ENCODE measurements at regions not wholly inside any gene's neighbourhood (a gene's known extent, or its start where the extent isn't known, plus 50 kb on each side); places are given as distances from the start of the nearest gene placed in this dataset.

- H3K9me3 ChIP-seq (replicated peaks; ENCODE audit: control insufficient read depth, insufficient read depth, low read length), result no peaks in the 10 kb centered on the region
- H4K20me1 ChIP-seq (replicated peaks; ENCODE audit: control insufficient read depth, extremely low read depth, insufficient read depth, low read length), result no peaks in the 10 kb centered on the region
- H3K27me3 ChIP-seq (ENCODE audit: control insufficient read depth in 2 of 2, insufficient read depth in 2 of 2, low read length in 2 of 2), result no peaks in the 10 kb centered on the region
- no peak overlapping the region for H3K9ac ChIP-seq (replicated peaks; ENCODE audit: extremely low read depth, insufficient read depth, low read length)
- TF ChIP-seq POLR2AphosphoS5 (IDR thresholded peaks at IDR 0.05; ENCODE audit: insufficient read depth, low read depth, low read length) (no peak), EZH2 (IDR thresholded peaks at IDR 0.05; ENCODE audit: borderline replicate concordance, low read depth, low read length, severe bottlenecking) (no peak), GATA2 (IDR thresholded peaks at IDR 0.05; ENCODE audit: insufficient read depth, insufficient read length, low read depth, low read length) (no peak)
- no peaks in the 10 kb centered on the region for H3K4me1 ChIP-seq (ENCODE audit: control insufficient read depth, extremely low read depth, insufficient read depth, low read length)
- POLR2A ChIA-PET, result no interaction called here
- no peak overlapping the region for H3K4me3 ChIP-seq (replicated peaks in 1 of 3; ENCODE audit: insufficient read depth in 1 of 3, low read depth in 1 of 3, low read length in 3 of 3)
- no peaks in the 10 kb centered on the region for H3K9me1 ChIP-seq (replicated peaks; ENCODE audit: control insufficient read depth, extremely low read depth, insufficient read depth, low read length)
- intact Hi-C loops (cut with micrococcal nuclease), result no loop called here
- no peaks in the 10 kb centered on the region for H3K36me3 ChIP-seq (ENCODE audit: control insufficient read depth in 2 of 2, extremely low read depth in 1 of 2, insufficient read depth in 2 of 2, low read length in 2 of 2)
- dilution Hi-C loops (cut with MboI; ENCODE audit: extremely low pct_ligation_motif_present, low sequenced_read_pairs), result no loop called here
- H3K4me2 ChIP-seq (ENCODE audit: insufficient read depth, low read length), result no peak overlapping the region
- H3K27ac ChIP-seq (ENCODE audit: insufficient read depth, low read depth, low read length), result no peak overlapping the region
- no TSS peak for BruUV-seq (replicated peaks)
- FAIRE-seq (no peak), DNase-seq (ENCODE audit: low read depth, low spot score) (no peak)
- no peaks in the 10 kb centered on the region for H3K79me2 ChIP-seq (ENCODE audit: control insufficient read depth, insufficient read depth, low read length)
- H2AFZ ChIP-seq (ENCODE audit: low read depth, low read length), result no peak overlapping the region
- CTCF ChIA-PET, result no interaction called here
These were observed 657.3 kb upstream of the SLC39A10 start for GRCh38 chr2:194999771-195000170.

GRCh38 chr2:194992648-194993047 is 664.4 kb upstream of the SLC39A10 start:
- no peaks in the 10 kb centered on the region for H3K9me3 ChIP-seq (replicated peaks; ENCODE audit: control insufficient read depth, insufficient read depth, low read length)
- H4K20me1 ChIP-seq (replicated peaks; ENCODE audit: control insufficient read depth, extremely low read depth, insufficient read depth, low read length), result no peaks in the 10 kb centered on the region
- H3K27ac ChIP-seq (ENCODE audit: insufficient read depth, low read depth, low read length), result no peak overlapping the region
- H2AFZ ChIP-seq (ENCODE audit: low read depth, low read length), result no peak overlapping the region
- ChIA-PET CTCF (no interaction called here), POLR2A (no interaction called here)
- no peaks in the 10 kb centered on the region for H3K9me1 ChIP-seq (replicated peaks; ENCODE audit: control insufficient read depth, extremely low read depth, insufficient read depth, low read length)
- no peak overlapping the region for H3K4me3 ChIP-seq (replicated peaks in 1 of 3; ENCODE audit: insufficient read depth in 1 of 3, low read depth in 1 of 3, low read length in 3 of 3)
- no peak overlapping the region for H3K4me2 ChIP-seq (ENCODE audit: insufficient read depth, low read length)
- no peaks in the 10 kb centered on the region for H3K36me3 ChIP-seq (ENCODE audit: control insufficient read depth in 2 of 2, extremely low read depth in 1 of 2, insufficient read depth in 2 of 2, low read length in 2 of 2)
- no peaks in the 10 kb centered on the region for H3K27me3 ChIP-seq (ENCODE audit: control insufficient read depth in 2 of 2, insufficient read depth in 2 of 2, low read length in 2 of 2)
- FAIRE-seq (no peak), DNase-seq (ENCODE audit: low read depth, low spot score) (no peak)
- intact Hi-C loops (cut with micrococcal nuclease), result no loop called here
- no peak overlapping the region for H3K9ac ChIP-seq (replicated peaks; ENCODE audit: extremely low read depth, insufficient read depth, low read length)
- no TSS peak for BruUV-seq (replicated peaks)
- H3K4me1 ChIP-seq (ENCODE audit: control insufficient read depth, extremely low read depth, insufficient read depth, low read length), result no peaks in the 10 kb centered on the region
- dilution Hi-C loops (cut with MboI; ENCODE audit: extremely low pct_ligation_motif_present, low sequenced_read_pairs), result no loop called here
- TF ChIP-seq GATA2 (IDR thresholded peaks at IDR 0.05; ENCODE audit: insufficient read depth, insufficient read length, low read depth, low read length), result no peak
- no peak for TF ChIP-seq JUN (IDR thresholded peaks at IDR 0.05; ENCODE audit: borderline replicate concordance, insufficient read depth, insufficient read length, low read depth)
- no peak for TF ChIP-seq MYC (IDR thresholded peaks at IDR 0.05; ENCODE audit: low read depth, low read length)
- no peak for TF ChIP-seq MAX (IDR thresholded peaks at IDR 0.05; ENCODE audit: insufficient read depth, insufficient read length)
- TF ChIP-seq FOS (IDR thresholded peaks at IDR 0.05; ENCODE audit: borderline replicate concordance, insufficient read depth, low read length), result no peak
- no peak for TF ChIP-seq POLR2A (IDR thresholded peaks at IDR 0.05; ENCODE audit: low read depth, low read length)
- no peak for TF ChIP-seq POLR2AphosphoS5 (IDR thresholded peaks at IDR 0.05; ENCODE audit: insufficient read depth, low read depth, low read length)
- no peak for TF ChIP-seq EZH2 (IDR thresholded peaks at IDR 0.05; ENCODE audit: borderline replicate concordance, low read depth, low read length, severe bottlenecking)
- TF ChIP-seq CTCF (IDR thresholded peaks at IDR 0.05; ENCODE audit: extremely low read depth in 1 of 2, insufficient read depth in 1 of 2, low read depth in 1 of 2, low read length in 2 of 2), result no peak
- no peaks in the 10 kb centered on the region for H3K79me2 ChIP-seq (ENCODE audit: control insufficient read depth, insufficient read depth, low read length)

Data from endothelial cell of umbilical vein (primary cell).